ENCODE measurements at regions not wholly inside any gene's neighbourhood (a gene's known extent, or its start where the extent isn't known, plus 50 kb on each side); places are given as distances from the start of the nearest gene placed in this dataset.

DNA sequence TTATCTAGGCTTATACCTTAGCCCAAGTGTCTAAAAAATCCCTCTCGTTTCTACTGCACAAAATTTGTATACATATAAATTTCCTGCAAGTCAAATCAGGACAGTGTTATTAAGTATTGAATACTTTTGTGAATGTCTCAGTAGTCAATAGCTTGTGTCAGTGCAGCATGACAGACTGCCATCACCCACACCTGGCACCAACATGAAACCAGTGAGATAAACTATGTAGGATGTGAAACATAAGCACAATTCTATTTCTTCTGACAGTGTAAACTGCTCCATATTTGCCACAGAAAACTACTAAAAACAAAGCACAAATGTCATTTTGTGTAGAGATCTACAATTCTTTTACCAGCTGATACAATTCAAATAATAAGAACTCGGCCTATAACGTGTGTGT is 542.1 kb upstream of the LUZP2 start:
- H3K4me1 ChIP-seq (ENCODE audit: control insufficient read depth, insufficient read depth, low read length): no peaks in the 10 kb centered on the region
- DNase-seq (ENCODE audit: low read depth): no peak
- H3K9ac ChIP-seq (ENCODE audit: low read length): no peak overlapping the region

DNA sequence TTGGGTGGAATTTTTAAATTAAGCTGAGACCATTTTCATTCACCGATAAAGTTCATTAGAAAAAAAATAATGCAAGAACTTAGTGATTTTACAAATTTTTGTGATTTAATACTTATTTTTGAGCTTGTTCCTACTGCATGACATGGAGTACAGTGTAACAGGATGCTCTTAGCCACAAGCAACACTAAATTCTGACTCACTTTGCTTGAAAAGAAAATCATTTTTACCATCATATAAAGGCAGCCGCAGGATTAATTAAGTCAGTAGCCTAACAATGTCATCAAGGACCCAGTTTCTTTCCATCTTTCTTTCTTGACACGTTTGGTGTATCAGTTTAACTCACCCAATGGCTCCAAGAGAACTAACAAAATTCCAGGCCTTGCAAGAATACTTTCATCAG is 540.3 kb upstream of the LUZP2 start:
- H3K9ac ChIP-seq (ENCODE audit: low read length): no peak overlapping the region
- no peak overlapping the region for H3K4me3 ChIP-seq (ENCODE audit: low read length)
- H3K4me1 ChIP-seq (ENCODE audit: control insufficient read depth, insufficient read depth, low read length): no peaks in the 10 kb centered on the region
- no peak for DNase-seq (ENCODE audit: low read depth)
- H3K9me3 ChIP-seq (ENCODE audit: control insufficient read depth, low read length): no peaks in the 10 kb centered on the region
- no peaks in the 10 kb centered on the region for H3K36me3 ChIP-seq (ENCODE audit: control insufficient read depth, insufficient read depth, low read length, severe bottlenecking)
- no peaks in the 10 kb centered on the region for H3K27me3 ChIP-seq (replicated peaks; ENCODE audit: control insufficient read depth, insufficient read depth, low read length)

More for the DNA sequence above, 542.1 kb upstream of the LUZP2 start:
- Histone ChIP-seq H3K4me3 (ENCODE audit: low read length) (no peak overlapping the region), H3K36me3 (ENCODE audit: control insufficient read depth, insufficient read depth, low read length, severe bottlenecking) (no peaks in the 10 kb centered on the region), H3K9me3 (ENCODE audit: control insufficient read depth, low read length) (no peaks in the 10 kb centered on the region), H3K27me3 (replicated peaks; ENCODE audit: control insufficient read depth, insufficient read depth, low read length) (no peaks in the 10 kb centered on the region)

DNA sequence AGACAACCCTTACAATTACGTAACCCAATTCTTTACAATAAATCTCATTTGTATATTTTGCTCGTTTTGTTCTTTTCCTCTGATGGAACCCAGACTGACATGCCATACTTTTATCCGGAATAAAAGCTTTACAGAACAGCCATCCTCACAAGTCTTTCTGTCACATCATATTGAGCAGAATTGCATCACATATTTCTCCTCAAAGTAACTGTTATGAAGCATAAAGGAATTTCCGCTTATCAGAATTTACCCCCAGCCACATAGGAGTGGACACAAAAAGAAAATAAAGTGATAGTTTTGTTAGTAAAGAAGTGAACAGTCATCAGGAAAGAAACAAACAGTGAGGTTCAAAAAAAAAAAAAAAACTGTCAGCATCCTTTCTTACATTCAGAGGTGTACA is 539.5 kb upstream of the LUZP2 start:
- no peaks in the 10 kb centered on the region for H3K36me3 ChIP-seq (ENCODE audit: control insufficient read depth, insufficient read depth, low read length, severe bottlenecking)
- DNase-seq (ENCODE audit: low read depth): no peak
- H3K4me1 ChIP-seq (ENCODE audit: control insufficient read depth, insufficient read depth, low read length): no peaks in the 10 kb centered on the region
- no peak overlapping the region for H3K4me3 ChIP-seq (ENCODE audit: low read length)
- no peak overlapping the region for H3K9ac ChIP-seq (ENCODE audit: low read length)
- H3K9me3 ChIP-seq (ENCODE audit: control insufficient read depth, low read length): no peaks in the 10 kb centered on the region
- no peaks in the 10 kb centered on the region for H3K27me3 ChIP-seq (replicated peaks; ENCODE audit: control insufficient read depth, insufficient read depth, low read length)

DNA sequence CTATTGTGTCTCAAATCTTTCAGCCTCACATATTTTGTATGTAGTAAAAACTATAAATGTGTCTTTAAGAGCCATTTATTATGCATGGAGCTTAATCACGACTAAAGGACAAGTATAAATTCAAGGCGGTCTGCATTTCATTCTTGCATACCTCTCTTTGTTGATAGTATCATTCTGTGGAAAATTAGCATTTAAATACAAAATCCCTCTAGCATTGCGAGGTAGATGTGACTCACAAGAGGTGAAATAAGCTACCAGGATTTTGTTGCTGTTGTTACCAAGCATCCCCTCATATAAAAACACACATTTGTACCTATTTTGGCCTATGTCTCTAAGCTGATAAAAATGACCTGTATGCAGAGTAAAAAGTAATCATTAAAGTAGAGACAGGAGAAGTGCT is 537.4 kb upstream of the LUZP2 start:
- Histone ChIP-seq H3K36me3 (ENCODE audit: control insufficient read depth, insufficient read depth, low read length, severe bottlenecking) (no peaks in the 10 kb centered on the region), H3K4me3 (ENCODE audit: low read length) (no peak overlapping the region), H3K27me3 (replicated peaks; ENCODE audit: control insufficient read depth, insufficient read depth, low read length) (no peaks in the 10 kb centered on the region), H3K9ac (ENCODE audit: low read length) (no peak overlapping the region), H3K9me3 (ENCODE audit: control insufficient read depth, low read length) (no peaks in the 10 kb centered on the region), H3K4me1 (ENCODE audit: control insufficient read depth, insufficient read depth, low read length) (no peaks in the 10 kb centered on the region)
- DNase-seq (ENCODE audit: low read depth): peak; percentile 6

DNA sequence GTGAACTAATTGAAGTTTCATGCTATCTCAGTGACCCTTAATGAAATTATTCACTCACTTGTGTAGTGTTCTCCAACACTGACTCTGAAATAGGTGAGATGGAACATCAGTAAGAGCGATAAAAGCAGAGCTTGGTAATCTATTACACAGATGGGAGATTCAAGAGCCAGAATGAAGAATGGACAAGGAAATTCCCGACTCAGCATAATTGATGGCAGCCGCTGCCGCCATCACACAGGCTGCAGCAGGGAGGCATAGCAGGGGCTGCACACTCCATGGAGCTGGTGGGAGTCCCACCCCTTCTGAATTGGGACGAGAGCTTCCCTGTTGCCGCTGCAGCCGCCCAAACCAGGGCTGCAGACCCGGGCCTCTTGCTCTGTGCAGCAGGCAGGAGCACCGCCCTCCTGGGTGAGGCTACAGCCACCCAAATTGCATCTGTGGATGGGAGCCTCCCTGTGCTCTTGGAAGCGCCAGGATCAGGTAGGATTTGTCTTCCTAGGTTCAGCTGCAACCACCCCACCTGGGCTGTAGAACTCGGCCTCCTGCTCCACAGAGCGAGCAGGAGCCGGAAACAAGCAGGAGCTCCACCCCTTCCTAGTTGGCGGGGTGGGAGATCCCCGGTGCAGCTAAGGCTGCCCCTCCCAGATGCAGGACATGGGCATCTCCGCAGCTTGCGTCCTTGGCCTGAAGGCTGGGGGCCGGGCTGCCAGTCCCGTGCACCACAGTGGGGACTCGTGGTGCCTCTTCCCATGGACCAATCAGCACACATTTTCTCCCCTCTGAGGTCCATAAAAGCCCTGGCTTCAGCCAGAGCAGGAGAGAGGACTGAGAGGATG is 535.1 kb upstream of the LUZP2 start:
- H3K36me3 ChIP-seq (ENCODE audit: control insufficient read depth, insufficient read depth, low read length, severe bottlenecking): no peaks in the 10 kb centered on the region

DNA sequence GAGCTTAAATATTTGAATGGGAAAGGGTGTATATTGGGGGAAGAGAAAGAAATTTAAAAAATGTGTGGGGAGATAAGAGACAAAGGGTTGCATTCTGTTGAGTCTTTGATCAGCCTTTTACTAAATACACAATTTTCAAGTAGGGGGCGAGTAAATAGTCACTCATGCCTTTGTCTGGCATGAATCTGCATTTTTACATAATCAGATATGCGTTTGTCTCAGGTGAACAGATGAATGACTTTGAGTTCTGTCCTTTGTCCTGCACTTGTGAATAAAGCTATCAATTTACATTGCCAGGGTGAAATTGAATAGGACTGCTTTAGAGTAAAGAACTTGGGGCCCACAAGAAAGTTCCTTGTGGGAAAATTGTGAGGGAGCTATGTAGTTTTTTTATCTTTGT is 523.6 kb upstream of the LUZP2 start:
- DNase-seq (ENCODE audit: low read depth): no peak
- Histone ChIP-seq H3K27me3 (replicated peaks; ENCODE audit: control insufficient read depth, insufficient read depth, low read length) (no peaks in the 10 kb centered on the region), H3K9me3 (ENCODE audit: control insufficient read depth, low read length) (no peaks in the 10 kb centered on the region), H3K4me1 (ENCODE audit: control insufficient read depth, insufficient read depth, low read length) (peaks cover 12% of the 10 kb centered on the region), H3K4me3 (ENCODE audit: low read length) (no peak overlapping the region), H3K36me3 (ENCODE audit: control insufficient read depth, insufficient read depth, low read length, severe bottlenecking) (no peaks in the 10 kb centered on the region), H3K9ac (ENCODE audit: low read length) (no peak overlapping the region)

More for the DNA sequence above, 535.1 kb upstream of the LUZP2 start:
- DNase-seq (ENCODE audit: low read depth): no peak
- Histone ChIP-seq H3K4me1 (ENCODE audit: control insufficient read depth, insufficient read depth, low read length) (no peaks in the 10 kb centered on the region), H3K9me3 (ENCODE audit: control insufficient read depth, low read length) (no peaks in the 10 kb centered on the region), H3K4me3 (ENCODE audit: low read length) (no peak overlapping the region), H3K9ac (ENCODE audit: low read length) (no peak overlapping the region), H3K27me3 (replicated peaks; ENCODE audit: control insufficient read depth, insufficient read depth, low read length) (no peaks in the 10 kb centered on the region)

DNA sequence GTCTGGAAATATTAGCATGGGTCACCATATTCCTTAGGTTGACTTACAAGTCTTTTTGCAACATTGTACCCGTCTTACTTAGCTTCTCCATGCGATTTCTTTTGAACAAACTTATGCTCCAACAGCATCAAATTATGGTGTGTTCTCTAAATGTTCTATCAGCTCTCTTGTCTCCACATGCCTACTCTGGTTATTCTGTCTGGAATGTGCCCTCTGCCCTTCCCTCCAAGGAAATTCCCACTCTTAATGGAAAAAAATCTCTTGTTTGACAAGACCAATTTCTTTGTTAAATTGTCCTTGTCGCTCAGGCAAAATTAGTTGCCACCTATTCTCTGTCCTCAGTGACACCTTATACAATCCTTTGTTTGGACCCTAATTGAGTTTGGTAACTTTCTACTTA is 522.8 kb upstream of the LUZP2 start:
- Histone ChIP-seq H3K4me1 (ENCODE audit: control insufficient read depth, insufficient read depth, low read length) (peaks cover 12% of the 10 kb centered on the region), H3K4me3 (ENCODE audit: low read length) (no peak overlapping the region)

DNA sequence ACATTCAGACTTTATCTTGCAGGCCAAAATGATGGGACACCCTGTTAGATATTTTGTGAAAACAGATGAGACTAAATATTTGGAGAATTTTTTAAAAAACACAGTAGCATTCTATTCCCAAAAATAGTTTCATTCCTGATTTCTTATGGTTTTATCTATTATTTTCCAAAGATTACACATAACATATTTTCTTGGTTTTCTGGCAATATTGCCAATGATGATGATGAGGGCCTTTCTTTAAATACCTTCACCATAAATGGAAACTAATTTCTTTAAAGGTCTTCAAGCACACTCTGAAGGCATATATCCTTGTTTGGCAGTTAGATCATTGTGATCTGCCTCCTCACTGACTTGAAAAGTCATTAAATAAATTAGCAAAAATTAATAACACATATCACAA is 522.3 kb upstream of the LUZP2 start:
- no peak overlapping the region for H3K9ac ChIP-seq (ENCODE audit: low read length)
- no peak for DNase-seq (ENCODE audit: low read depth)
- H3K36me3 ChIP-seq (ENCODE audit: control insufficient read depth, insufficient read depth, low read length, severe bottlenecking): no peaks in the 10 kb centered on the region
- peaks cover 12% of the 10 kb centered on the region for H3K4me1 ChIP-seq (ENCODE audit: control insufficient read depth, insufficient read depth, low read length)
- no peak overlapping the region for H3K4me3 ChIP-seq (ENCODE audit: low read length)
- H3K27me3 ChIP-seq (replicated peaks; ENCODE audit: control insufficient read depth, insufficient read depth, low read length): no peaks in the 10 kb centered on the region
- H3K9me3 ChIP-seq (ENCODE audit: control insufficient read depth, low read length): no peaks in the 10 kb centered on the region

More for the DNA sequence above, 522.8 kb upstream of the LUZP2 start:
- Histone ChIP-seq H3K36me3 (ENCODE audit: control insufficient read depth, insufficient read depth, low read length, severe bottlenecking) (no peaks in the 10 kb centered on the region), H3K27me3 (replicated peaks; ENCODE audit: control insufficient read depth, insufficient read depth, low read length) (no peaks in the 10 kb centered on the region), H3K9me3 (ENCODE audit: control insufficient read depth, low read length) (no peaks in the 10 kb centered on the region), H3K9ac (ENCODE audit: low read length) (no peak overlapping the region)
- DNase-seq (ENCODE audit: low read depth): no peak

DNA sequence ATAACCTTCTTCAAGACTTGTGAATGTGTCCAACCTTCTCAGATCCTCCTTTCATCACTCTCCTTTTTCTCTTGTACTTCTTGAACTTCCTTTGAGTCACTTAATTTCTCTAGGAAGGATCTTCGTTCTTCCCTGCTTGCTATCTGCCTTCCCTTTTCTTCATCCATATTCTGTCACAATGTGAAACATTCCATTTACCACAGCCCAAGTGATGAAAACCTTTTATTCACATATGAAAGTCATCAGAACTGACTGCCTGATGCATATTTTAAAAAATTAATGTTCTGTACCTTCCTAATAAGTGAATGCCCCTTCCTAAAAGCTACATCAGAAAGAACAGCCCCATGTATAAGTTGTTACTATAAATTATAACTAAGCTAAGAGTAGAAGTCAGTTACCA is 520.4 kb upstream of the LUZP2 start:
- H3K4me3 ChIP-seq (ENCODE audit: low read length): peak overlapping the region; percentile 43
- H3K9me3 ChIP-seq (ENCODE audit: control insufficient read depth, low read length): no peaks in the 10 kb centered on the region
- DNase-seq (ENCODE audit: low read depth): no peak
- H3K27me3 ChIP-seq (replicated peaks; ENCODE audit: control insufficient read depth, insufficient read depth, low read length): no peaks in the 10 kb centered on the region
- H3K9ac ChIP-seq (ENCODE audit: low read length): peak overlapping the region; percentile 17
- peaks cover 12% of the 10 kb centered on the region for H3K4me1 ChIP-seq (ENCODE audit: control insufficient read depth, insufficient read depth, low read length)
- no peaks in the 10 kb centered on the region for H3K36me3 ChIP-seq (ENCODE audit: control insufficient read depth, insufficient read depth, low read length, severe bottlenecking)

DNA sequence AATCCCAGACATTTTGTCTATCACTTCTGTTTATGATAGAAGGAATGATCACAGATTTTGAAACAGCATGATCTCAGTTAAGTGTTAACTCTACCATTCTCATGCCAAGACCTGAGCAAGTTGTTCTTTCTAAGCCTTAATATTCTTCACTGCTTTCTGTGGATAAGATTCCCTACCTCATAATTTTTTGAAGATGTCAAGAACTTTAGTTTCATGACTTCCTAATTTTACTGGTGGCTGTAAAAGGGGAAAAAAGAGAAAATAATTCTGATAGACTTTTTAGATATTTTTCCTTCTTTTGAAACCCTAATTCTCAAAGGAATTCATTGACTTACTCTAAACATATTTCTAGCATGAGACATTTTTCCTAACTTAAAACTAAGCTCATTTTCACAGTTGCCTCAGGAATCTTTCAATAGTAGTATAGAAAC is 520.0 kb upstream of the LUZP2 start:
- no peaks in the 10 kb centered on the region for H3K9me3 ChIP-seq (ENCODE audit: control insufficient read depth, low read length)
- peak; percentile 75 for DNase-seq (ENCODE audit: low read depth)
- peak overlapping the region; percentile 17 for H3K9ac ChIP-seq (ENCODE audit: low read length)

DNA sequence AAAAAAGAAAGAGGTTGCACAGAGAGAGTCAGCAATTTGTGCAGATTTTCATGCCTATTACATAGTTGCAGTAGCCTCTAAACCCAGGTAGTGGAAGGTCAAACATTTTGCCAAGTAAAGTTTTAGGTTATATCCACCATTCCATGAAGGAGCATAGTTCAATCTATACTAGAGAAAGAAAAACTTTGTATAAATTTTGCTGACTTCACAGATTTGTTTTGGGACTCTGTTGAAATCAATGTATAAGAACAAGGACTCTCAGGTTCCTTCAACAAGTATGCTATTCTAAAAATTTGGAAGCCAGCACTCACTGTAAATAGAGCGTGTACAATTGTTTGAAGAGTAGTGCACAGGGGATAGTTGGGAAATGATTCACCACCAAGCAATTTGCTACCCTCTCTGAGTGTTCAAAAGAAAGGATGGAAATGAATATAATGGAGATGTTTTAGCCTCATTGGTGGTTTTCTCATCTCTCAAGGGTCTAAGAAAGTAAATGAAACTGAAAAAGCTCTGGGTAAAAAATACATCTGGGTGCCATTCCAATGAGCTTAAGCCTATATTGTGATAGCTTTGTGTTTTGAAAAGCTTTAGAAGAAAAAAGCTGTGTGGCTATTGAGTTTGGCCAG is 508.4 kb upstream of the LUZP2 start:
- no peaks in the 10 kb centered on the region for H3K27me3 ChIP-seq (replicated peaks; ENCODE audit: control insufficient read depth, insufficient read depth, low read length)
- no peak overlapping the region for H3K9ac ChIP-seq (ENCODE audit: low read length)
- no peaks in the 10 kb centered on the region for H3K36me3 ChIP-seq (ENCODE audit: control insufficient read depth, insufficient read depth, low read length, severe bottlenecking)
- peak; percentile 68 for DNase-seq (ENCODE audit: low read depth)
- H3K9me3 ChIP-seq (ENCODE audit: control insufficient read depth, low read length): no peaks in the 10 kb centered on the region
- H3K4me3 ChIP-seq (ENCODE audit: low read length): no peak overlapping the region
- no peaks in the 10 kb centered on the region for H3K4me1 ChIP-seq (ENCODE audit: control insufficient read depth, insufficient read depth, low read length)

More for the DNA sequence above, 520.0 kb upstream of the LUZP2 start:
- H3K36me3 ChIP-seq (ENCODE audit: control insufficient read depth, insufficient read depth, low read length, severe bottlenecking): no peaks in the 10 kb centered on the region
- H3K4me3 ChIP-seq (ENCODE audit: low read length): peak overlapping the region; percentile 43
- no peaks in the 10 kb centered on the region for H3K27me3 ChIP-seq (replicated peaks; ENCODE audit: control insufficient read depth, insufficient read depth, low read length)
- peaks cover 12% of the 10 kb centered on the region for H3K4me1 ChIP-seq (ENCODE audit: control insufficient read depth, insufficient read depth, low read length)
